ENCODE measurements at regions not wholly inside any gene's neighbourhood (a gene's known extent, or its start where the extent isn't known, plus 50 kb on each side); places are given as distances from the start of the nearest gene placed in this dataset.

GRCh38 chr6:119980802-119981201, 631.2 kb upstream of the MAN1A1 start:
- TF ChIP-seq SPI1 (IDR thresholded peaks at IDR 0.05; ENCODE audit: borderline replicate concordance, low read depth) (no peak), POLR2AphosphoS5 (IDR thresholded peaks at IDR 0.05; ENCODE audit: low read depth) (no peak), REST (IDR thresholded peaks at IDR 0.05; ENCODE audit: insufficient replicate concordance, low read depth) (no peak), GABPA (IDR thresholded peaks at IDR 0.05; ENCODE audit: low read depth) (no peak), CTCF (IDR thresholded peaks at IDR 0.05; ENCODE audit: insufficient read depth, low read length) (no peak)
- Histone ChIP-seq H3K27me3 (ENCODE audit: insufficient read depth, poor library complexity, severe bottlenecking) (no peaks in the 10 kb centered on the region), H3K4me3 (replicated peaks; ENCODE audit: insufficient read depth, low read length) (no peak overlapping the region), H3K27ac (replicated peaks) (no peak overlapping the region)
- DNase-seq (ENCODE audit: low read depth in 1 of 2, low spot score in 1 of 2): no peak

GRCh38 chr6:119979862-119980261, 630.3 kb upstream of the MAN1A1 start:
- Histone ChIP-seq H3K27me3 (ENCODE audit: insufficient read depth, poor library complexity, severe bottlenecking) (no peaks in the 10 kb centered on the region), H3K4me3 (replicated peaks; ENCODE audit: insufficient read depth, low read length) (no peak overlapping the region), H3K27ac (replicated peaks) (no peak overlapping the region)
- no peak for DNase-seq (ENCODE audit: low read depth in 1 of 2, low spot score in 1 of 2)
- TF ChIP-seq CTCF (IDR thresholded peaks at IDR 0.05; ENCODE audit: insufficient read depth, low read length): no peak
- no peak for TF ChIP-seq POLR2AphosphoS5 (IDR thresholded peaks at IDR 0.05; ENCODE audit: low read depth)
- no peak for TF ChIP-seq GABPA (IDR thresholded peaks at IDR 0.05; ENCODE audit: low read depth)
- TF ChIP-seq REST (IDR thresholded peaks at IDR 0.05; ENCODE audit: insufficient replicate concordance, low read depth): no peak
- no peak for TF ChIP-seq SPI1 (IDR thresholded peaks at IDR 0.05; ENCODE audit: borderline replicate concordance, low read depth)

DNA sequence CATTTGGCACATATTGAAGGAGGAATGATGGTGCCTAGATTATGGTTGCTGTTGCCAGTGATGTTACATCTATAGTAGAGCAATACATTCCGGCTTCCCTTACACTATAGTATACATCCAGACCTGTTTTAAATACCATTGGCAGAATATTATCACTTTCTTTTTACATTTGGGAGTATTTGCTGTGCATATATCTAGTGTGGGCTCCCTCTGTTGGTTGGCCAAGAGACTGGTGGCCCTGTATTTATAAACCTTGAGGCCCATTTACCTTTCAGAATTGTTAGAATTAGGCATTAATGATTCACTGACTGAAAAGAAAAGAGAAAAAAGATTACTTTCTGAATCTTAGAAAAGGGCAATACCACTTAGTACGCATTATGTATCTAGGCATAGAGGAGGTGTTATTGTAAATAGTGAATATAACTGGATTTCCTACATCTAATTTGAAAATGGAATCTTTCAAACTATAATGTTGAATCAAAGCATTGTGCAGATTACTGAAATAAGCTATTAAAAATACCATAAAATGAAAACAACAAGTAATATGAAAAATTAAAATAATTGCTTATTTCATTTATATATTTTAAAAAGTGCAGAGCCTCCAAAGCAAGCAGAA, 628.8 kb upstream of the MAN1A1 start:
- TF ChIP-seq POLR2AphosphoS5 (IDR thresholded peaks at IDR 0.05; ENCODE audit: low read depth) (no peak), GABPA (IDR thresholded peaks at IDR 0.05; ENCODE audit: low read depth) (no peak), SPI1 (IDR thresholded peaks at IDR 0.05; ENCODE audit: borderline replicate concordance, low read depth) (no peak), CTCF (IDR thresholded peaks at IDR 0.05; ENCODE audit: insufficient read depth, low read length) (peak; percentile 13), REST (IDR thresholded peaks at IDR 0.05; ENCODE audit: insufficient replicate concordance, low read depth) (no peak)
- Histone ChIP-seq H3K27ac (replicated peaks) (no peak overlapping the region), H3K27me3 (ENCODE audit: insufficient read depth, poor library complexity, severe bottlenecking) (no peaks in the 10 kb centered on the region), H3K4me3 (replicated peaks; ENCODE audit: insufficient read depth, low read length) (no peak overlapping the region)
- no peak for DNase-seq (ENCODE audit: low read depth in 1 of 2, low spot score in 1 of 2)

All from HL-60 (cell line).